OCI-LY1 (cell line): ENCODE measurements at regions not wholly inside any gene's neighbourhood (a gene's known extent, or its start where the extent isn't known, plus 50 kb on each side); places are given as distances from the start of the nearest gene placed in this dataset.

ENCODE experiments used
- EZH2 ChIP-seq: fragments of 200-600 bp; sonication (generic), shearing (Covaris generic); IDR thresholded peaks from 2 replicates; pipeline ENCODE4 v1.8.0; 2017; ENCODE audit warnings: borderline replicate concordance, mixed run types, mild to moderate bottlenecking, antibody characterized with exemption, low read length, moderate library complexity, mixed read lengths
- TF ChIP-seq, protein P1 (sequence below): fragments of 200-600 bp; sonication (generic), shearing (Covaris generic); IDR thresholded peaks from 2 replicates; pipeline ENCODE4 v1.5.1; 2017; ENCODE audit warnings: mild to moderate bottlenecking, antibody characterized with exemption, low read length, moderate library complexity, mixed read lengths

DNA sequence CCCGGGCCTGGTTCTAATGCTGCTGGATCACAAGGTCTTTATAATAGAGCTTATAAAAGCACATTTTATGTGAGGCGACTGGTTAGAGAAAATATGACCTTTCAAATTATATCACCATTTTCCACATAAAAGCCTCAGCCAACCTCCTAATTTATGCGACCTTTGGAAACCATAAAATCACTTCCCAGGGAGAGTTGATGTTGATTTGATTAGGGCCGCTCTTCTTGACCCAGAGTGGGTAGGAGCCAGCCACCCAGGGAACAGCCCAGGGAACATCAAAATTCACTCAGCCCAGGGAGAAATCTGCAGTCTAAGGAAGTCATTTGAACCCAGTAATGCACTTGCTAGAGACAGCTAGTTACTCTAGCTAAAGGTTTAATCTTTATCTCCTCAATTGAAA lies 79.8 kb upstream of the TENT5A start:
- TF ChIP-seq, protein P1, sequence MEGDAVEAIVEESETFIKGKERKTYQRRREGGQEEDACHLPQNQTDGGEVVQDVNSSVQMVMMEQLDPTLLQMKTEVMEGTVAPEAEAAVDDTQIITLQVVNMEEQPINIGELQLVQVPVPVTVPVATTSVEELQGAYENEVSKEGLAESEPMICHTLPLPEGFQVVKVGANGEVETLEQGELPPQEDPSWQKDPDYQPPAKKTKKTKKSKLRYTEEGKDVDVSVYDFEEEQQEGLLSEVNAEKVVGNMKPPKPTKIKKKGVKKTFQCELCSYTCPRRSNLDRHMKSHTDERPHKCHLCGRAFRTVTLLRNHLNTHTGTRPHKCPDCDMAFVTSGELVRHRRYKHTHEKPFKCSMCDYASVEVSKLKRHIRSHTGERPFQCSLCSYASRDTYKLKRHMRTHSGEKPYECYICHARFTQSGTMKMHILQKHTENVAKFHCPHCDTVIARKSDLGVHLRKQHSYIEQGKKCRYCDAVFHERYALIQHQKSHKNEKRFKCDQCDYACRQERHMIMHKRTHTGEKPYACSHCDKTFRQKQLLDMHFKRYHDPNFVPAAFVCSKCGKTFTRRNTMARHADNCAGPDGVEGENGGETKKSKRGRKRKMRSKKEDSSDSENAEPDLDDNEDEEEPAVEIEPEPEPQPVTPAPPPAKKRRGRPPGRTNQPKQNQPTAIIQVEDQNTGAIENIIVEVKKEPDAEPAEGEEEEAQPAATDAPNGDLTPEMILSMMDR: no peak
- no peak for TF ChIP-seq EZH2
